Neuronal stem cell (in vitro differentiated cells): ENCODE measurements at regions not wholly inside any gene's neighbourhood (a gene's known extent, or its start where the extent isn't known, plus 50 kb on each side); places are given as distances from the start of the nearest gene placed in this dataset.

ENCODE experiments used
- DNase-seq: peaks from one replicate; pipeline ENCODE4 v3.0.0-alpha.2; 2013; ENCODE audit warnings: low spot score
- H2AFZ ChIP-seq: one replicate; pipeline ENCODE4 v1.6.1; 2013; ENCODE audit warnings: mild to moderate bottlenecking, low read length, inconsistent platforms
- H2AK5ac ChIP-seq: 2 replicates; pipeline ENCODE4 v1.6.1; 2013; ENCODE audit warnings: low read depth, mild to moderate bottlenecking, inconsistent platforms, low read length, moderate library complexity, mixed read lengths
- H2BK120ac ChIP-seq: 2 replicates; pipeline ENCODE4 v1.6.1; 2013; ENCODE audit warnings: low read depth, mild to moderate bottlenecking, inconsistent platforms, low read length, moderate library complexity, mixed read lengths
- H2BK12ac ChIP-seq: one replicate; pipeline ENCODE4 v1.6.1; 2013; ENCODE audit warnings: low read length, inconsistent platforms
- H2BK15ac ChIP-seq: 2 replicates; pipeline ENCODE4 v1.6.1; 2013; ENCODE audit warnings: mild to moderate bottlenecking, low read length, inconsistent platforms, mixed read lengths
- H2BK5ac ChIP-seq: one replicate; pipeline ENCODE4 v1.6.1; 2013; ENCODE audit warnings: inconsistent platforms, mild to moderate bottlenecking, low read length, moderate library complexity
- H3K14ac ChIP-seq: one replicate; pipeline ENCODE4 v1.6.1; 2013; ENCODE audit warnings: low read length, inconsistent platforms
- H3K18ac ChIP-seq: 2 replicates; pipeline ENCODE4 v1.6.1; 2013; ENCODE audit warnings: low read length, inconsistent platforms
- H3K23ac ChIP-seq: 2 replicates; pipeline ENCODE4 v1.6.1; 2013; ENCODE audit warnings: low read depth, mild to moderate bottlenecking, mixed read lengths, low read length, inconsistent platforms; ENCODE audit not compliant: poor library complexity
- H3K27ac ChIP-seq: replicated peaks from 3 replicates; pipeline ENCODE4 v1.5.1; 2013; ENCODE audit warnings: low read length, inconsistent platforms
- H3K27me3 ChIP-seq, 3 experiments: 2 replicates each; pipeline ENCODE4 v1.6.1; 2013; ENCODE audit warnings: low read length in 3 of 3, mild to moderate bottlenecking in 2 of 3, inconsistent platforms in 1 of 3, low read depth in 1 of 3, mixed read lengths in 1 of 3, moderate library complexity in 1 of 3; ENCODE audit not compliant: control insufficient read depth in 3 of 3, insufficient read depth in 3 of 3
- H3K36me3 ChIP-seq, 2 donors: replicated peaks in 1 of 2; 2 replicates each; pipeline ENCODE4 v1.6.1; 2013; ENCODE audit warnings: low read length in 2 of 2; ENCODE audit not compliant: control insufficient read depth in 2 of 2, insufficient read depth in 2 of 2
- H3K4ac ChIP-seq: 2 replicates; pipeline ENCODE4 v1.6.1; 2013; ENCODE audit warnings: inconsistent platforms, mild to moderate bottlenecking, low read length, moderate library complexity
- H3K4me1 ChIP-seq, 2 donors: 1 replicate in 1 of 2; 2 replicates in 1 of 2; pipeline ENCODE4 v1.6.1; 2013; ENCODE audit warnings: low read length in 2 of 2, low read depth in 1 of 2; ENCODE audit not compliant: control insufficient read depth in 2 of 2, insufficient read depth in 1 of 2
- H3K4me2 ChIP-seq: one replicate; pipeline ENCODE4 v1.6.1; 2013; ENCODE audit warnings: mild to moderate bottlenecking, low read length, inconsistent platforms; ENCODE audit not compliant: insufficient read depth, poor library complexity, severe bottlenecking
- H3K4me3 ChIP-seq, 2 donors: 2 replicates each; pipeline ENCODE4 v1.5.1; 2013; ENCODE audit warnings: low read length in 2 of 2, mild to moderate bottlenecking in 2 of 2, inconsistent platforms in 1 of 2, moderate library complexity in 1 of 2
- H3K79me1 ChIP-seq: one replicate; pipeline ENCODE4 v1.6.1; 2013; ENCODE audit warnings: low read depth, mild to moderate bottlenecking, inconsistent platforms, low read length, moderate library complexity
- H3K9ac ChIP-seq: one replicate; pipeline ENCODE4 v1.6.1; 2013; ENCODE audit warnings: mild to moderate bottlenecking, low read depth, low read length, inconsistent platforms; ENCODE audit not compliant: poor library complexity
- H3K9me3 ChIP-seq, 2 donors: replicated peaks in 1 of 2; 2 replicates each; pipeline versions ENCODE3 to v1.6.1; 2013; ENCODE audit warnings: low read length in 2 of 2, mild to moderate bottlenecking in 2 of 2, inconsistent platforms in 1 of 2, low read depth in 1 of 2, mixed read lengths in 1 of 2, moderate library complexity in 1 of 2; ENCODE audit not compliant: control insufficient read depth in 2 of 2, insufficient read depth in 1 of 2
- H4K8ac ChIP-seq: one replicate; pipeline ENCODE4 v1.6.1; 2013; ENCODE audit warnings: low read depth, mild to moderate bottlenecking, inconsistent platforms, low read length, moderate library complexity
- H4K91ac ChIP-seq: one replicate; pipeline ENCODE4 v1.6.1; 2013; ENCODE audit warnings: low read length, low read depth, mild to moderate bottlenecking, inconsistent platforms; ENCODE audit not compliant: poor library complexity
- WGBS, 2 donors: extraction: QIAGEN DNeasy Blood & Tissue Kit; methylation state at CpG; one replicate each; pipeline ENCODE4 v1.1.7; 2013; ENCODE audit warnings: missing lambda C conversion rate in 2 of 2, mixed read lengths in 1 of 2; ENCODE audit not compliant: insufficient read length in 2 of 2, insufficient replicate concordance in 1 of 2; ENCODE audit errors: extremely low coverage in 2 of 2; 5-methylcytosine and 5-hydroxymethylcytosine counted together

GRCh38 chr13:50268500-50268899 lies 253.3 kb downstream of the KCNRG start:
- Histone ChIP-seq H2BK15ac (no peak overlapping the region), H2BK5ac (no peak overlapping the region), H3K27me3 (no peaks in the 10 kb centered on the region), H3K23ac (no peak overlapping the region), H2AK5ac (no peak overlapping the region), H3K9me3 (no peaks in the 10 kb centered on the region), H3K27ac (no peak overlapping the region), H4K91ac (no peak overlapping the region), H2BK12ac (no peak overlapping the region), H3K4me2 (no peak overlapping the region), H3K9ac (no peak overlapping the region), H3K18ac (no peak overlapping the region), H3K79me1 (no peaks in the 10 kb centered on the region), H3K4ac (no peak overlapping the region), H3K4me3 (no peak overlapping the region), H3K14ac (no peak overlapping the region), H2BK120ac (no peak overlapping the region), H4K8ac (no peak overlapping the region), H3K36me3 (no peaks in the 10 kb centered on the region), H3K4me1 (no peaks in the 10 kb centered on the region), H2AFZ (no peak overlapping the region)
- DNase-seq, result no peak
- no CpG with 5 or more reads among the region's 2 CpGs for WGBS, 2 donors

GRCh38 chr13:50274181-50274580 lies 258.9 kb downstream of the KCNRG start:
- H3K9ac ChIP-seq, result no peak overlapping the region
- H2BK120ac ChIP-seq, result no peak overlapping the region
- H3K4me2 ChIP-seq, result no peak overlapping the region
- H3K23ac ChIP-seq, result no peak overlapping the region
- no peaks in the 10 kb centered on the region for H3K79me1 ChIP-seq
- H3K18ac ChIP-seq, result no peak overlapping the region
- no peak overlapping the region for H2AFZ ChIP-seq
- H3K4me1 ChIP-seq, result no peaks in the 10 kb centered on the region
- no CpG with 5 or more reads among the region's 1 CpG for WGBS, 2 donors
- H4K8ac ChIP-seq, result no peak overlapping the region
- no peak overlapping the region for H2BK12ac ChIP-seq
- no peak overlapping the region for H2AK5ac ChIP-seq
- no peak overlapping the region for H3K14ac ChIP-seq
- H3K36me3 ChIP-seq, result no peaks in the 10 kb centered on the region
- no peak overlapping the region for H2BK15ac ChIP-seq
- H3K4me3 ChIP-seq, result no peak overlapping the region
- H2BK5ac ChIP-seq, result no peak overlapping the region
- no peak overlapping the region for H3K27ac ChIP-seq
- peaks cover 0 to 4% of the 10 kb centered on the region in 2 donors for H3K9me3 ChIP-seq
- DNase-seq, result no peak
- H3K27me3 ChIP-seq, result no peaks in the 10 kb centered on the region
- H3K4ac ChIP-seq, result no peak overlapping the region
- no peak overlapping the region for H4K91ac ChIP-seq

GRCh38 chr13:50275392-50276063 lies 260.3 kb downstream of the KCNRG start:
- Histone ChIP-seq H3K18ac (no peak overlapping the region), H3K4me2 (no peak overlapping the region), H3K4me1 (peaks cover 0 to 2% of the 10 kb centered on the region in 2 donors), H4K8ac (no peak overlapping the region), H2AK5ac (no peak overlapping the region), H3K9me3 (peaks cover 0 to 4% of the 10 kb centered on the region in 2 donors), H3K4ac (no peak overlapping the region), H3K9ac (no peak overlapping the region), H2BK120ac (no peak overlapping the region), H3K36me3 (no peaks in the 10 kb centered on the region), H4K91ac (no peak overlapping the region), H3K27ac (no peak overlapping the region), H2BK15ac (no peak overlapping the region), H3K4me3 (no peak overlapping the region), H3K27me3 (no peaks in the 10 kb centered on the region), H3K23ac (no peak overlapping the region), H3K79me1 (no peaks in the 10 kb centered on the region), H2BK12ac (no peak overlapping the region), H3K14ac (no peak overlapping the region), H2AFZ (no peak overlapping the region), H2BK5ac (no peak overlapping the region)
- no CpG with 5 or more reads among the region's 1 CpG for WGBS, 2 donors
- no peak for DNase-seq

DNA sequence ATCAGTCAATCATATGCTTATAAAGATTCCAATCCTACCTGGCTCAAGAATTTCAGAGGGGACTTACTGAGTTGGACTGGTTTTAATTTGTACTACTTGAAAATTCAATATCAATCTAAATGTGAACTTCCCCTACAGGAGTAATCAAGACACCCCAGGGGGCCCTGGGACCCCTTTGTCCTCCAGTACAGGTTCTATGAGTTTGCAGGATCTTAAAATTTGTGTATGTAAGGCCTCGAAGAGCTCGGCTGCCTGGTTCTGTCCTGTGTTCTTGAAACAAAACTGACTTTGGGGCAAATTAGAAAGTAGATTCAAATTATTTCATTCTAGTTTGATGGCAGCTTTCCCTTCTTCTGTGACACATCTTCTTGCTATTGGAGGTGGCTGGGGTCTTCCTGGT lies 261.3 kb downstream of the KCNRG start:
- Histone ChIP-seq H3K9me3 (peaks cover 0 to 4% of the 10 kb centered on the region in 2 donors), H3K4me1 (peaks cover 0 to 2% of the 10 kb centered on the region in 2 donors), H3K36me3 (no peaks in the 10 kb centered on the region), H3K4ac (no peak overlapping the region), H4K8ac (no peak overlapping the region), H3K27me3 (no peaks in the 10 kb centered on the region), H3K23ac (no peak overlapping the region), H2BK15ac (no peak overlapping the region), H3K27ac (no peak overlapping the region), H2AK5ac (no peak overlapping the region), H3K79me1 (no peaks in the 10 kb centered on the region), H3K18ac (no peak overlapping the region), H3K4me2 (no peak overlapping the region), H4K91ac (no peak overlapping the region), H3K4me3 (no peak overlapping the region), H2BK12ac (no peak overlapping the region), H2BK5ac (no peak overlapping the region), H2BK120ac (no peak overlapping the region), H2AFZ (no peak overlapping the region), H3K9ac (no peak overlapping the region), H3K14ac (no peak overlapping the region)
- no CpG with 5 or more reads among the region's 2 CpGs for WGBS, 2 donors
- DNase-seq, result no peak
